Caki2 (cell line): ENCODE measurements at regions not wholly inside any gene's neighbourhood (a gene's known extent, or its start where the extent isn't known, plus 50 kb on each side); places are given as distances from the start of the nearest gene placed in this dataset.

ENCODE experiments used
- DNase-seq: peaks from one replicate; pipeline ENCODE4 v3.0.0-alpha.2; 2015; ENCODE audit warnings: low read depth
- in situ Hi-C: cut with HindIII; loops from 2 replicates; pipeline ENCODE4 v1.10.0; 2016; ENCODE audit warnings: low sequenced_read_pairs, low pct_unique_long_range_greater_than_20kb, mixed read lengths

- in situ Hi-C loops, result no loop called here
- no peak for DNase-seq
Observed at GRCh38 chr2:88307817-88308216, 137.7 kb downstream of the THNSL2 start.

GRCh38 chr2:88303865-88304264, 133.7 kb downstream of the THNSL2 start:
- DNase-seq, result no peak
- in situ Hi-C loops, result no loop called here

- in situ Hi-C loops, result no loop called here
Observed at GRCh38 chr2:88296247-88296646, 126.1 kb downstream of the THNSL2 start.

GRCh38 chr2:88283886-88284592, 113.9 kb downstream of the THNSL2 start:
- DNase-seq, result no peak
- in situ Hi-C loops, result no loop called here

More at GRCh38 chr2:88296247-88296646, 126.1 kb downstream of the THNSL2 start:
- DNase-seq, result no peak

- in situ Hi-C loops, result no loop called here
- no peak for DNase-seq
Observed at GRCh38 chr2:88281302-88282217, 111.4 kb downstream of the THNSL2 start.

- in situ Hi-C loops, result no loop called here
- no peak for DNase-seq
Observed at GRCh38 chr2:88269836-88270235, 99.7 kb downstream of the THNSL2 start.

GRCh38 chr2:88265352-88266303, 95.5 kb downstream of the THNSL2 start:
- peak; percentile 27 for DNase-seq
- in situ Hi-C loops, result no loop called here

- in situ Hi-C loops, result no loop called here
- DNase-seq, result no peak
Observed at GRCh38 chr2:88263861-88264260, 93.7 kb downstream of the THNSL2 start.

- in situ Hi-C loops, result no loop called here
- DNase-seq, result no peak
Observed at GRCh38 chr2:88261725-88262124, 91.6 kb downstream of the THNSL2 start.

GRCh38 chr2:88258208-88258607, 88.1 kb downstream of the THNSL2 start:
- in situ Hi-C loops, result no loop called here
- no peak for DNase-seq

GRCh38 chr2:88254437-88255091, 84.4 kb downstream of the THNSL2 start:
- DNase-seq, result no peak
- in situ Hi-C loops, result no loop called here

- no peak for DNase-seq
- in situ Hi-C loops, result no loop called here
Observed at GRCh38 chr2:88253997-88254396, 83.9 kb downstream of the THNSL2 start.

GRCh38 chr2:88253375-88253774, 83.2 kb downstream of the THNSL2 start:
- in situ Hi-C loops, result no loop called here
- DNase-seq, result no peak

GRCh38 chr2:88252646-88253045, 82.5 kb downstream of the THNSL2 start:
- DNase-seq, result no peak
- in situ Hi-C loops, result no loop called here

- no peak for DNase-seq
- in situ Hi-C loops, result no loop called here
Observed at GRCh38 chr2:88252111-88252510, 82.0 kb downstream of the THNSL2 start.

- in situ Hi-C loops, result no loop called here
- DNase-seq, result no peak
Observed at GRCh38 chr2:88250404-88250803, 80.3 kb downstream of the THNSL2 start.

- in situ Hi-C loops, result no loop called here
- no peak for DNase-seq
Observed at GRCh38 chr2:88248280-88248828, 78.2 kb downstream of the THNSL2 start.

- in situ Hi-C loops, result no loop called here
- no peak for DNase-seq
Observed at GRCh38 chr2:88247531-88247930, 77.4 kb downstream of the THNSL2 start.
